ENCODE measurements at regions not wholly inside any gene's neighbourhood (a gene's known extent, or its start where the extent isn't known, plus 50 kb on each side); places are given as distances from the start of the nearest gene placed in this dataset.

GRCh38 chr4:151459375-151459774 is 50.4 kb downstream of the FHIP1A start:
- H3K4me3 ChIP-seq (ENCODE audit: low read length), result no peak overlapping the region
- DNase-seq, result no peak
- WGBS, 2 experiments (ENCODE audit: insufficient coverage in 1 of 2, insufficient read length in 1 of 2), result 90 to 95% methylated on average over 4 to 5 of the region's 5 CpGs
- no peak overlapping the region for H3K27ac Mint-ChIP-seq
- no peak overlapping the region for H3K4me3 Mint-ChIP-seq
- H3K4me1 ChIP-seq (ENCODE audit: control insufficient read depth, insufficient read depth, low read length), result no peaks in the 10 kb centered on the region
- no peaks in the 10 kb centered on the region for H3K27me3 ChIP-seq (ENCODE audit: control insufficient read depth, insufficient read depth, low read length, poor library complexity, severe bottlenecking)
- no peaks in the 10 kb centered on the region for H3K36me3 ChIP-seq (ENCODE audit: control insufficient read depth, insufficient read depth, low read length)
- H3K27ac ChIP-seq (ENCODE audit: low read depth, low read length), result no peak overlapping the region
- TF ChIP-seq CTCF (conservative IDR thresholded peaks at IDR 0.05), result no peak
- no peaks in the 10 kb centered on the region for H3K9me3 Mint-ChIP-seq
- no peak overlapping the region for H3K9ac ChIP-seq (ENCODE audit: extremely low read depth, low read length, poor library complexity, severe bottlenecking)
- no peaks in the 10 kb centered on the region for H3K36me3 Mint-ChIP-seq (ENCODE audit: low read depth)
- peaks cover 39% of the 10 kb centered on the region for H3K4me1 Mint-ChIP-seq
- no peaks in the 10 kb centered on the region for H3K27me3 Mint-ChIP-seq (ENCODE audit: insufficient read depth)
- no peaks in the 10 kb centered on the region for H3K9me3 ChIP-seq (ENCODE audit: control insufficient read depth, low read length)

- Mint-ChIP-seq H3K4me3 (no peak overlapping the region), H3K4me1 (peaks cover 30% of the 10 kb centered on the region), H3K36me3 (ENCODE audit: low read depth) (no peaks in the 10 kb centered on the region), H3K27ac (no peak overlapping the region), H3K9me3 (no peaks in the 10 kb centered on the region), H3K27me3 (ENCODE audit: insufficient read depth) (no peaks in the 10 kb centered on the region)
- no peaks in the 10 kb centered on the region for H3K9me3 ChIP-seq (ENCODE audit: control insufficient read depth, low read length)
- no peaks in the 10 kb centered on the region for H3K4me1 ChIP-seq (ENCODE audit: control insufficient read depth, insufficient read depth, low read length)
- no peak overlapping the region for H3K9ac ChIP-seq (ENCODE audit: extremely low read depth, low read length, poor library complexity, severe bottlenecking)
- H3K27ac ChIP-seq (ENCODE audit: low read depth, low read length), result no peak overlapping the region
- no peaks in the 10 kb centered on the region for H3K36me3 ChIP-seq (ENCODE audit: control insufficient read depth, insufficient read depth, low read length)
- WGBS, 2 experiments (ENCODE audit: insufficient coverage in 1 of 2, insufficient read length in 1 of 2), result 87 to 100% methylated on average over 1 of the region's 1 CpG
- no peak for DNase-seq
- no peak for TF ChIP-seq CTCF (conservative IDR thresholded peaks at IDR 0.05)
- no peaks in the 10 kb centered on the region for H3K27me3 ChIP-seq (ENCODE audit: control insufficient read depth, insufficient read depth, low read length, poor library complexity, severe bottlenecking)
- no peak overlapping the region for H3K4me3 ChIP-seq (ENCODE audit: low read length)
Measured at GRCh38 chr4:151460434-151460833, 51.5 kb downstream of the FHIP1A start.

GRCh38 chr4:151462554-151462953 is 53.6 kb downstream of the FHIP1A start:
- Histone ChIP-seq H3K36me3 (ENCODE audit: control insufficient read depth, insufficient read depth, low read length) (no peaks in the 10 kb centered on the region), H3K4me1 (ENCODE audit: control insufficient read depth, insufficient read depth, low read length) (no peaks in the 10 kb centered on the region), H3K27ac (ENCODE audit: low read depth, low read length) (no peak overlapping the region), H3K9me3 (ENCODE audit: control insufficient read depth, low read length) (no peaks in the 10 kb centered on the region), H3K4me3 (ENCODE audit: low read length) (no peak overlapping the region), H3K27me3 (ENCODE audit: control insufficient read depth, insufficient read depth, low read length, poor library complexity, severe bottlenecking) (no peaks in the 10 kb centered on the region), H3K9ac (ENCODE audit: extremely low read depth, low read length, poor library complexity, severe bottlenecking) (no peak overlapping the region)
- Mint-ChIP-seq H3K4me3 (no peak overlapping the region), H3K27ac (no peak overlapping the region), H3K36me3 (ENCODE audit: low read depth) (no peaks in the 10 kb centered on the region), H3K4me1 (peaks cover 28% of the 10 kb centered on the region), H3K9me3 (no peaks in the 10 kb centered on the region), H3K27me3 (ENCODE audit: insufficient read depth) (no peaks in the 10 kb centered on the region)
- no peak for DNase-seq
- TF ChIP-seq CTCF (conservative IDR thresholded peaks at IDR 0.05), result no peak
- 87 to 100% methylated on average over 1 of the region's 1 CpG for WGBS, 2 experiments (ENCODE audit: insufficient coverage in 1 of 2, insufficient read length in 1 of 2)

Data from endodermal cell (in vitro differentiated cells).